HG03469 (cell line): ENCODE measurements at regions not wholly inside any gene's neighbourhood (a gene's known extent, or its start where the extent isn't known, plus 50 kb on each side); places are given as distances from the start of the nearest gene placed in this dataset.
"Not testable (repeated sequence)": the region's sequence is repeated elsewhere in the genome, so short reads cannot be mapped to it uniquely, and the experiment has no call there.

Experiments
- ATAC-seq: cut with Tn5 transposase; IDR thresholded peaks from one replicate; pipeline ENCODE4 v1.9.1; 2021; ENCODE audit warnings: mild to moderate bottlenecking, moderate library complexity, moderate number of reproducible peaks; ENCODE audit not compliant: unreplicated experiment

DNA sequence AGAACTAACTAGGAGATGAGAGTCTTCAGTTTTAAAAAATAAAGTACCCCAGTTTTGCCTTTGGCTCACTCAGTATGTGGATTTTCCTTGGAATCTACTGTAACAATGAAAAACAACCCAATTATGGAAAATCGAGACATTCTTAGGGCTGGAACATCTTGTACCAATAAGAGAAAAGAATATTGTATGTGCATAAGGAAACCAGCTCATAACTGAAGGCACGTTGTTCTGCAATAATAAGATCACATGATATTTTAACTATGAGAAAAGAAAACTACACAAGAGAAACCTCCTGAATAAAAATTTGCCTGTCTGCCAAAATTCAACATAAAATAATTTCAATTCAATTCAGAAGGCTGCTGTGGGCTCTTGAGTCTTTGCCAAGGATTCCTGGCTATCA lies 261.8 kb upstream of the EDNRA start:
- ATAC-seq, result no peak

DNA sequence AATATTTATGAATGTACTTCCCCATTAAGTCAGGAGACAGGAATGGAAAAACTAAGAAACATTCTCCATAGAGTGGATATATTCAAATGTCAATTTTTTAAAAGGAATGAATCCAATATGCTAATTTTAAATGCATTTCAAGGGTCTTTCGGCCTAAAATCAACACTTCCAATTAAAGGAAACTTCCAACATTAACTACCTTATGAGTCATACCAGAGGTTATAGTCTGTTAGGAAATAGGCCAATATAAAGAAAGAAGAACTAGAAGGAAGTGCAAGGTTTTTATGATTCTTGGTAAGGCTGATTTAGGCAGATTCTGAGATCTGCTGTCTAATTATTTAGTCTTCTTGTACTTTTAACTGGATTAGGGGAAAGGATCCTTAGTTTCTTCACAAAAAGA lies 260.1 kb upstream of the EDNRA start:
- ATAC-seq, result no peak

DNA sequence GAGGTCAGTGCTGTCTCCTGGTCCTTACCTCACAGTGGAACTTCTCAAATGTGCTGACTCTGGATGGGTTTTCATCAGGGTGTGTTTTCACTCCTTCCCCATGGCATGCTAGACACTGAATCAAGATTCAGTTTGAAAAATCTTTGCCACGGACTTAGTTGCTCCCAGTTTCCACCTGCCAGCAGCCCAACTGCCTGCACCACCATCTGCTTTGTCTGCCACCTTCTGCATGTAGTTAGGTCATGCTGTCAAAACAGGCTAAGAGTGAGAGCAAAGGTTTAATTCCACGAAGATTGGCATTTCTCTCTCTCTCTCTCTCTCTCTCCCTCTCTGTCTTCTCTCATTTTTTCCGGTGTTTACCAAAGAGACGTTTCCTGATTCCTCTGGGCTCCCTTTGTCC lies 258.0 kb upstream of the EDNRA start:
- ATAC-seq, result no peak

DNA sequence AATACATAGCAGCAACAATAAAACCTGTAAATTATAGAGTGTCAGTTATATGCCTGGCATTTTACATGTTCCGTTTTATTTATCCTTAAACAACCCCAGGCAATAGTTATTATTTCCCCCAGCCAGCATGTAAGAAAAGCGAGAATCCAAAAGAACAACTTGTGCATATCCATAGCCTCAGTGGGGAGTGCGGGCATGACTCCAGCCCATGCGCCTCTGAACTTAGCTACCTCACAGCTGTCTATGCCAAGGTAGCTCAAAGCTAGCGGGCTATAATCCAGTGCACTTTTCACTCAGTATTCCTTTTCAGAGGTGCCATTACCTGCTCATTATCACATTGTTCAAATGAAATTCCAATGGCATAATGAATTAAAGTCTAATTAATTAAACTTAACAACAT lies 257.3 kb upstream of the EDNRA start:
- ATAC-seq, result no peak

DNA sequence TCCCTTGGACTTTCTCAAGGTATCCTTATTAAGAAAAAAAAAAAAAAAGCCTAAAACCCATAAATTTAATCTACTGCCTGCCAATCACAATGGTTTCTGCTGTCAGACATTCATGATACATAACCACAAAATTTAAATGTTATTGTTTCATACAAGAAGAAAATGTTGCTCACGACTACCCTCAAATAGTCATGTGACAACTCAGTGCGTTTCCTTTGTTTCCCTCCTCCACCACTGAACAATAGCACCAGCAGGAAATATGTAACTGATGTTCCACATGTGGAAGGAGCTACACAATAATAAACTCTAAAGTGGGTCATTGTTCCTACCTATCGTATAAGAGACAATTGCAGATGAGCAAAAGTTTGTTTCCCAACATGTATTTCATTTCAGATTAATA lies 244.1 kb upstream of the EDNRA start:
- ATAC-seq, result no peak

DNA sequence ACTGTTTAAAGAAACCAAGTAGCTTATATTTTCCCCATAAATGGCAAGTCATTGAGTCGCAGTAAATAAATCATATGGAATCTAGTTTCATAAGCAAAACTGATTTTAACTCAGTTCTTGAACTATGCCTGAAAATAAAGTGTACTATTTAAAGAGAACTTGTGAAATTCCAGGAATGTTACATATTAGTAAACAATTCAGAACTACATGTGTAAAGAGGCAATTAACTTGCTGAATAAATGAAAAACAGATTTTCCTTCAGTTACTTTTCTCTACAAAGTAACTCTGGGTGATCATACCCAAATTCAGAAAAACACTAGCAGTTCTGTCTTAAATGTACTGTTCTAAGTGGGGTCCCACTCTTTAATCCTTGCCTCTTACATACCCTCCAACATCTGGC lies 236.1 kb upstream of the EDNRA start:
- no peak for ATAC-seq

DNA sequence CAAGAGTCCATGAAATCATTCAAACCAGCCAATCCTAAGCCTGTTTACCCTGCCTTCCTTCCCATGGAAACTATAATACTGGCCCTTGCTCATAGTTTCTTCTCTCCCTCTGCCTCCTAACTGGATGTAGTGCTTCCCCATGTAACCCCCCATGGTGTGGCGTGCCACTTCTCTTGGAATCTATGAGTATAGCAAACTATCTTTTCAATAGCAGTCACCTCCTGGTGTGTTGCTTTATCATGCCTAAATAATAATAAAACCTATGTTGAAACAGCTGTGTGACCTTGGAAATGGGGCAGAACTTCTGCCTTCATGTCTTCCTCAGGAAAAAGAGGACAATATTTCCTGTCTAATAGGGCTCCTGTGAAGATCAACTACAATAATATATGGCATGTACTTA lies 234.8 kb upstream of the EDNRA start:
- no peak for ATAC-seq

DNA sequence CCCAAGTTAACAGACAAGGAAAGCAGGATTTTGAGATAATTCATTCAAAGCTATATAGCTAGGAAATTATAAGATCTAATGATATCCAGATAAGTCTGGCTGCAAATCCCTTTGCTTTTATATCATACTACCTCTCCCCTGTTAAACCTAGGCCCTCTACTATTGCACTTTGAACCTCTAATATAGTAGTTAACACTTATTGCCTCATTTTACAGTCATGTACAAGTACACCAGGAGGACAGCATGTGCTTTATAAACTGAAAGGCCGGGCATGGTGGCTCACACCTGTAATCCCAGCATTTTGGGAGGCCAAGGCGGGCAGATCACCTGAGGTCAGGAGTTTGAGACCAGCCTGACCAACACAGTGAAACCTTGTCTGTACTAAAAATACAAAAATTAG lies 234.4 kb upstream of the EDNRA start:
- not testable (repeated sequence) for ATAC-seq

DNA sequence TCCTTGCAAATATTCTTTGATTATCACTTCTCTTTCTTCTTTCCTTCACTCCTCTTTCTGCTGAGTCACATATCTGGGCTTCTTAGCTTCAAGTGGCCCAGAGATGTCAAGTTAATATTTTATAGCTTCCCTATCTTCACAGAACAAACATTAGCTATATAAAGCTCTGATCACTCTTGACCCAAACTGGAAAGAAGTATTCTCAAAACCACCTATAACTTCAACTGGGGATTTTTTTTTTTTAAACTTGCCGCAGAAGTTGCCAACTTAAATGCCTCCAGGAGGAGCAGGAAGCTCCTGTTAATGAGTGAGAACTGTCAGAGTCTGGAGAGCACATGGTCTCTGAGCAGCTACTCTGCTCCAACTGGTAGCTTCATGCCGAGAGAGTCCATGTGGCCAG lies 233.3 kb upstream of the EDNRA start:
- no peak for ATAC-seq

DNA sequence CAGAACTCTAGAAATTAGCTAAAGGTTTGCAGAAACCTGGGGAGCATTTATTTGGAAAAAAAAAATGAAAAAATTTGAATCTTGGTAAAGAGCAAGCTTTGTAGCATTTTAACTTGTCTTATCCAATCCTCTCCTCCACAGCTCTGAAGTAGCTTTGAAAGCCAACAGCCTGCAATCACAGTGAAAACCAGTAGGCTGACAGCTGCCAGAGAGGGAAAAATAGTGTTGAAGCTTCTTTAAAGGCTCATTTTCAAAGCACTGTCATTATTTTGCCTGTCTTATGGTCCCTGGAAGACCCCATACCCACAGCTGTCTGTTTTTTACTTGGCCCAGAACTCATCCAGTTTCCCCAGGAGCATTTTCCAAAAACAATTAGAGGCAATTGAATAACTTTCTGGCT lies 230.8 kb upstream of the EDNRA start:
- ATAC-seq, result no peak

DNA sequence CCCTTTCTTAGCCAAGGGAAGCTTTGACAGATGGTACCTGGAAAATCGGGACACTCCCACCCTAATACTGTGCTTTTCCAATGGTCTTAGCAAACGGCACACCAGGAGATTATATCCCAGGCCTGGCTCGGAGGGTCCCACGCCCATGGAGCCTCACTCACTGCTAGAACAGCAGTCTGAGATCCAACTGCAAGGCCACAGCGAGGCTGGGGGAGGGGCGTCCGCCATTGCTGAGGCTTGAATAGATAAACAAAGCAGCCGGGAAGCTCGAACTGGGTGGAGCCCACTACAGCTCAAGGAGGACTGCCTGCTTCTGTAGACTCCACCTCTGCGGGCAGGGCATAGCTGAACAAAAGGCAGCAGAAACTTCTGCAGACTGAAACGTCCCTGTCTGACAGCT lies 225.6 kb upstream of the EDNRA start:
- not testable (repeated sequence) for ATAC-seq

DNA sequence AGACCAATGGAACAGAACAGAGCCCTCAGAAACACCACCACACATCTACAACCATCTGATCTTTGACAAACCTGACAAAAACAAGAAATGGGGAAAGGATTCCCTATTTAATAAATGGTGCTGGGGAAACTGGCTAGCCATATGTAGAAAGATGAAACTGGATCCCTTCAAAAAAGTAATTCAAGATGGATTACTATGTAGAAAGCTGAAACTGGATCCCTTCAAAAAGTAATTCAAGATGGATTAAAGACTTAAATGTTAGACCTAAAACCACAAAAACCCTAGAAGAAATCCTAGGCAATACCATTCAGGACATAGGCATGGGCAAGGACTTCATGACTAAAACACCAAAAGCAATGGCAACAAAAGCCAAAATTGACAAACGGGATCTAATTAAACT lies 221.6 kb upstream of the EDNRA start:
- ATAC-seq, result not testable (repeated sequence)

DNA sequence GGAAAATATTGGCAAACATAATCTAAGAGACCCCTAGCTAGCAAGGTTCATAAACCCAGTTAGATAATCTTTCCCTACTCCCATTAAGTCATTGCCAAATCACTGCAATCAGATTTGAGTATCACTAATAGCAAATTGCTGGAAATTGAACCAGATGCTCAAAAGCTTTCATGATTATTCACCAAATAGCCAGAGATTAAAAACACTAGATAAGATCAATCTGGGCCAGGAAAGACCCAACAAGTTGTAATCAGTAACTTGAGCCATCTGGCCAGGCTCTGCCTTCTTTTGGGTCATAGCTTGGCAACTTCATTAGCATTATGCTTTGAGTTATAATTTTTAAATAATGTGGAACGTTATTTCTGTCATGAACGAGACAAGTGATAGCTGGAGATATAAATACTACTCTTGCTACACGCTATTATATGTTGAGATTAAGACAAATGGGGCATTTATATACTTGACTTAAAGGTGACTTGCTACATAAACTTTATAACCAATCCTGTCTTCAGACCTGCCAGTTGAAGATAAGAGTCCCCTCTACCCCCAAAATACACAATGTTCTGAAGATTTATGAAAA lies 196.6 kb upstream of the EDNRA start:
- ATAC-seq, result no peak

DNA sequence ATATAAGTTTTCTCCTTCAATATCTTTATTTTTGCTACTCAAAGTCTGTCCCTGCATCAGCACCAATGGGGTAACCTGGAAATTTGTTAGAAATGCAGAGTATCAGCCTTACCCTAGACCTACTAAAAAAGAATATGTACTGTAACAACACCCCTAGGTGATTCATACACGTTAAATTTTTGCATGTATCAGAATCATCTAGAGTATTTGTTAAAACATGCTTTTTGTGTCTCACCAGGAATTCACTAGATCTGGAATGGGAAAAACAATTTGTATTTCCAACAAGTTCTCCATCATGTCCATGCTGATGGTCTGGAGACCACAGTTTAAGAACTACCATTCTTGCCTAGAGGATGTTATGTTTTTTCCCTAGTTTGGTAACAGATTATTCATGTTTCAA lies 196.0 kb upstream of the EDNRA start:
- ATAC-seq, result no peak

DNA sequence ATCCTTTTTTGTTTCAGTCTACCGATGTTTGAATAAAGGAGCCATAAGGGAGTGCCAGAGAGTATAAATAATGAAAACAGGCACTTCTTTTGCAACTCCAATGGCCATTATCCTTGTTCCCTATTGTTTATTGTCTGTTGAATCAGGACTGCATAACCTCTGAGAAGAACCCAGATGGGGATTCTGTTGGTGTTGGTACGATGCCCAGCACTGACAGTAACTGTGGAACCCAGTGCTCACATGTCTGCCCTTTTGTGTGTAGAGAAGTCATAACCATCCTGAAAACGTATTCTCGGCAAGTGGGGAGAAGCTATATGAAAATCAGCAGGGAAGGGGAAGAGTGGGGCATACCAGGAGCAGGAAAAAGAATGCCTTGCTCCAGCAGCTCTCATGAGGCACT lies 195.1 kb upstream of the EDNRA start:
- no peak for ATAC-seq

DNA sequence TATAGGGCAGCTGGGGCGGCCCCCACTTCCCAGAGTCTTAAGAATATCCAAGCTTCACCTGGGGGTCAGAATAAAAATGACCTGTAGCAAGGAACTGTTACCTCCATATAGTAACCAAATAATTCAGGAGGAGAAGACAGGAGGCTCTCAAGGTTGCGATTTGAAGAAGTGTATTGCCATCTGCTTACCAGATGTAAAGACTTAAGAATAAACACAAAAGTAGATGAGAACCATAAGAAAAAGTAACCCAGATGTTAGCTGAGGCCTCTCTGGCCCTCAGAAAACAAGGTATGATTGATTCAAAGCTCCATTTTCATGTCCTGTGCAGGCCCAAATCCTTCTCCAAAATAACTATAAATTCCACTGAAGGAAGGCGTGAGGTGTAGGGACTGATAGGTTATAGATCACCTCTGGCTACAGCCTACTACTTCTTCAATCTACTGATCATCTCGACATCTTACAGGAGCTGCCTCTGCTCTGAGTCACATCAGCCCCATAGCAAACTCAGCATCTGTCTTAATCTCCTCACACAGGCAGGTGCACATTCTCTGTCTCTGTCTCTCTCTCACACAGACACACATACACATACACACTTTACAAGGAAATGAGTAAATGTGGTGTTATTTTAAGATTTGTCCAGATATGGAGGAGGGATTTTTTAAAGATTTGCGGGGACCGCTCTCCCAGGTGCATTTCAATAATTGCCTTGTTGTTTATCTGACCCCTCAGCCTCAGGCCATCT lies 193.9 kb upstream of the EDNRA start:
- no peak for ATAC-seq

DNA sequence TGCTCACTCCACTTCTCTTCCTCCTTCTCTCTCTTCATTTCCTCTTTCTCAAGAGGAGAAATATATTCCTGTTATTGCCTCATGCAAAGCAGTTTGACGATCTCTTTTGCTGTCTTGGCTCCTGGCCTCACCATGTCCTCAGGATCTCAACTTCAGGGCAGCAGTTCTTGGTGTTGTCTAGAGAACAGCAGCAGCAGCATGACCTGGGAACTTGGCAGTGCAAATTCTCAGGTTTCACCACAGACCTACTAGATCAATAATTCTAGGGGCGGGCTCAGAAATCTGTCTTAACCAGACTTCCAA lies 193.4 kb upstream of the EDNRA start:
- ATAC-seq, result no peak

DNA sequence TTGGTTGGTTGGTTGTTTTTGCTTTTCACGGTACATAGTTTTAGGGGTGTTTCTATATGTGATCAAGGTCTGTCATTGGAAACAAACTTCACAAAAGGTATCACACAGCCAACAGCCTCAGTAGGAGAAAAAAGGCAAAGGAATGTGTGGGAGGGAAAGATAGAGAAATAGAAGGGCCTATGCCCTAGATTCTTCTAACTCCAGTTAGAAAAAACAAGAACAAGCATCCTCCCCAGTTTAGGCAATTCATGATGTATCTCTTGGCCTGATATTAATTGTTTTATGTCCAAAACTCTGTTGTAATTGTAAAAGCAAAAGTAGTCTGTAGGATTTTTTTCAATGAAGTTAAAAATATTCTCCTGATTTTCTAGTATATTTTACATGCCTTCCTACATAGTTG lies 192.4 kb upstream of the EDNRA start:
- no peak for ATAC-seq

DNA sequence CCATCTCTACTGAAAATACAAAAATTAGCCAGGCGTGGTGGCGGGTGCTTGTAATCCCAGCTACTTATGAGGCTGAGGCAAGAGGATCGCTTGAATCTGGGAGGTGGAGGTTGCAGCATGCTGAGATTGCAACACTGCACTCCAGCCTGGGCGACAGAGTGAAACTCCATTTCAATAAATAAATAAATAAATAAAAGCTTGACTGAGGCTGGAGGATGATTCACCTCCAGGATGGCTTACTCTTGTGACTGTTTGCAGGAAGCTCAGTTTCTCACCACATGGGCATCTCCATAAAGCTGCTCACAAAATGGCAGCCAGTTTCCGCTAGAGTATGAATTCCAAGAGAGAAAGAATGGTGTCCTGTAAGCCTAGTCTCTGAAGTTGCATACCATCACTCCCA lies 191.7 kb upstream of the EDNRA start:
- no peak for ATAC-seq

DNA sequence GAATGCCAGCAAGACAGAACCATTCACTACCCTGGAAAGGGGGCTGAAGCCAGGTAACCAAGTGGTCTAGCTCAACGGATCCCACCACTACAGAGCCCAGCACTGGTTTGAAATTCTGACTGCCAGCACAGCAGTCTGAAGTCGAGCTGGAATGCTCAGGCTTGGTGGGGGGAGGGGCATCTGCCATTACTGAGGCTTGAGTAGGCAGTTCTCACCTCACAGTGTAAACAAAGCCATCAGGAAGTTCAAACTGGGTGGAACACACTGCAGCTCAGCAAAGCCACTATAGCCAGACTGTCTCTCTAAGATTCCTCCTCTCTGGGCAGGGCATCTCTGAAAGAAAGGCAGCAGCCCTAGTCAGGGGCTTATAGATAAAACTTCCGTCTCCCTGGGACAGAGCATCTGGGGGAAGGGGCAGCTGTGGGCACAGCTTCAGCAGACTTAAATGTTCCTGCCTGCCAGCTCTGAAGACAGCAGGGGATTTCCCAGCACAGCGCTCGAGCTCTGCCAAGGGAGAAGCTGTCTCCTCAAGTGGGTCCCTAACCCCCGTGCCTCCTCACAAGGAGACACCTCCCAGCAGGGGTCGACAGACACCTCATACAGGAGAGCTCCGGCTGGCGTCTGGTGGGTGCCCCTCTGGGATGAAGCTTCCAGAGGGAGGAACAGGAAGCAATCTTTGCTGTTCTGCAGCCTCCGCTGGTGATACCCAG lies 188.1 kb upstream of the EDNRA start:
- ATAC-seq, result not testable (repeated sequence)

DNA sequence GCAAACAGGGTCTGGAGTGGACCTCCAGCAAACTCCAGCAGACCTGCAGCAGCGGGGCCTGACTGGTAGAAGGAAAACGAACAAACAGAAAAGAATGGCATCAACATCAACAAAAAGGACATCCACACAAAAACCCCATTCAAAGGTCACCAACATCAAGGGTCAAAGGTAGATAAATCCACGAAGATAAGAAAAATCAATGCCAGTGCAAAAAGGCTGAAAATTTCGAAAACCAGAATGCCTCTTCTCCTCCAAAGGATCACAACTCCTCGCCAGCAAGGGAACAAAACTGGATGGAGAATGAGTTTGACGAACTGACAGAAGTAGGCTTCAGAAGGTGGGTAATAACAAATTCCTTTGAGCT lies 187.6 kb upstream of the EDNRA start:
- not testable (repeated sequence) for ATAC-seq

DNA sequence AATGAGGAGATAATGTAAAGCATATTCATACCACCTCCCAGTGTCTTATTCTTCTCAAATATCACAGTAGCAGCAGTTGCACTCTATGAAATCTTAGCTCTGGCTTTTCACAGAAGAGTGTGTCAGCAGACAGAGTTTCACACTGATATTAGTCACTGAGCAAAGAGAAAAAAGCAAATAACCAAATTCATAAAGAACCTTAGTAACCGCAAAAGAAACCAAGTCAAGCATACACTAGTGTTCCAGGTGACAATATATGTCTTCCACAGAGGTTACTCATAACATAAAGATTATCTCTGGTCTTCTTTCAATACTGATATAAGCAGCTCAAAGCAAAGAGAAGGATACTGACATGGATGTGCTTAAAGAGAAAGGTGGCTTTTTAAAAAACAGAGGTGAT lies 181.7 kb upstream of the EDNRA start:
- ATAC-seq, result no peak
